ENCODE measurements at regions not wholly inside any gene's neighbourhood (a gene's known extent, or its start where the extent isn't known, plus 50 kb on each side); places are given as distances from the start of the nearest gene placed in this dataset.

- TF ChIP-seq, protein P1, sequence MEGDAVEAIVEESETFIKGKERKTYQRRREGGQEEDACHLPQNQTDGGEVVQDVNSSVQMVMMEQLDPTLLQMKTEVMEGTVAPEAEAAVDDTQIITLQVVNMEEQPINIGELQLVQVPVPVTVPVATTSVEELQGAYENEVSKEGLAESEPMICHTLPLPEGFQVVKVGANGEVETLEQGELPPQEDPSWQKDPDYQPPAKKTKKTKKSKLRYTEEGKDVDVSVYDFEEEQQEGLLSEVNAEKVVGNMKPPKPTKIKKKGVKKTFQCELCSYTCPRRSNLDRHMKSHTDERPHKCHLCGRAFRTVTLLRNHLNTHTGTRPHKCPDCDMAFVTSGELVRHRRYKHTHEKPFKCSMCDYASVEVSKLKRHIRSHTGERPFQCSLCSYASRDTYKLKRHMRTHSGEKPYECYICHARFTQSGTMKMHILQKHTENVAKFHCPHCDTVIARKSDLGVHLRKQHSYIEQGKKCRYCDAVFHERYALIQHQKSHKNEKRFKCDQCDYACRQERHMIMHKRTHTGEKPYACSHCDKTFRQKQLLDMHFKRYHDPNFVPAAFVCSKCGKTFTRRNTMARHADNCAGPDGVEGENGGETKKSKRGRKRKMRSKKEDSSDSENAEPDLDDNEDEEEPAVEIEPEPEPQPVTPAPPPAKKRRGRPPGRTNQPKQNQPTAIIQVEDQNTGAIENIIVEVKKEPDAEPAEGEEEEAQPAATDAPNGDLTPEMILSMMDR (IDR thresholded peaks at IDR 0.05 in 8 of 11, conservative IDR thresholded peaks at IDR 0.05 in 3 of 11), result no peak
- TF ChIP-seq POLR2A (IDR thresholded peaks at IDR 0.05), result no peak
- TF ChIP-seq POLR2AphosphoS5 (IDR thresholded peaks at IDR 0.05), result no peak
These were observed 105.6 kb downstream of the OXSM start for GRCh38 chr3:25895443-25895842.

Data from spleen (tissue), 7 donors.